ENCODE measurements at regions not wholly inside any gene's neighbourhood (a gene's known extent, or its start where the extent isn't known, plus 50 kb on each side); places are given as distances from the start of the nearest gene placed in this dataset.
A peak's percentile ranks its signal among the peaks of the same experiment; 100 is the strongest.

- H3K4me3 Mint-ChIP-seq, result no peak overlapping the region
- CTCF ChIA-PET, result no interaction called here
- H3K27me3 Mint-ChIP-seq (ENCODE audit: low read depth), result no peaks in the 10 kb centered on the region
- ATAC-seq, result no peak
- H3K36me3 Mint-ChIP-seq (ENCODE audit: low read depth), result no peaks in the 10 kb centered on the region
- POLR2A ChIA-PET, result no interaction called here
- no peak for DNase-seq
- H3K4me1 Mint-ChIP-seq (ENCODE audit: low read depth), result no peaks in the 10 kb centered on the region
- no peak overlapping the region for H3K27ac Mint-ChIP-seq
- H3K9me3 Mint-ChIP-seq (ENCODE audit: insufficient read depth), result no peaks in the 10 kb centered on the region
Measured at GRCh38 chr10:128362514-128362913, 236.3 kb upstream of the MKI67 start.

DNA sequence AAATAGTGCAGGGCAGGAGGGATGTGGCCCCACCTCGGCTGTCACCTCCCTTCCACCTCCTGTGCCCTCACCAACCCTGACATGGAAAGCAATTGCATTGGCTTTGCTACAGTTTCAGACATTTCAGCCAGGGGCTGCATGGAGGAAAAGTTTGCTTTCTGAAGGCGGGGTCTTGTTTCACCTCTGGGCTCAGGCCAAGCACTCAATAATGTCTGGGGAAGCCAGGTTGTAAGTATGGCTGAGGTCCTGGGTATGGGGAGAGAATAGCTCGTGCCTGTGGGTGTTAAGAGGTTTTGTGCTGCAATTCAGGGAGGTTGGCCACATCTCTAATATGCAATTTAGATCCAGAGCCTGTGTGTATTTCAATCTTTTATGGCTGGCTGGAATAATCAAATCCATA, 238.4 kb upstream of the MKI67 start:
- ChIA-PET CTCF (no interaction called here), POLR2A (no interaction called here)
- no peaks in the 10 kb centered on the region for H3K27me3 Mint-ChIP-seq (ENCODE audit: low read depth)
- no peaks in the 10 kb centered on the region for H3K4me1 Mint-ChIP-seq (ENCODE audit: low read depth)
- no peaks in the 10 kb centered on the region for H3K36me3 Mint-ChIP-seq (ENCODE audit: low read depth)
- no peak overlapping the region for H3K27ac Mint-ChIP-seq
- no peak for ATAC-seq
- no peak for DNase-seq
- H3K9me3 Mint-ChIP-seq (ENCODE audit: insufficient read depth), result no peaks in the 10 kb centered on the region
- H3K4me3 Mint-ChIP-seq, result no peak overlapping the region

DNA sequence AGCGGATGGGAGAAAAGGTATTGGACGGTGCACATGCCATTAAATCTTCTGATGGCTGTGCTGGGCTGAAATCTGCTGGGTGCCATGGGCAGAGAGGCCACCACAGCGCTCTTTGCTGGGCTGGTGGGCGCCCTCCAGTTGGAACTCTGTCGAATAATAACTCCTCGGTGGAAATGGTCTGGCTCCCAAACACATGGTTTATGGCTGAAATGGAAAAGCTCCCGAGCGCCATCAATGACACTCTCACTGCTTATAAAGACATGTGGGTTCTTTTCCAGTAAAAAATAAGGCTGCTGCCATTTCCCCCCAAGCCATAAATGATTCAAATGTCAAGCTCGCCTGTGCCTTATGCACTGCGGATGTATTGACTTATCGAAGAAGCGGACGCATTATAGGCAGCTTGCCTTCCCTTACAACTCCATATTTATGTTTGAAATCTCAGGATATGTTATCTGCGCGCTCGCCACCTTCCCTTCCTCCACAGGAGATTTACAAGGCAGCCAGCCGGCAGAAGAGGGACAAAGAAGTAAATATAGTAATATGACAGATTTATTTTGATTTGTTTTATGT, 239.0 kb upstream of the MKI67 start:
- H3K27me3 Mint-ChIP-seq (ENCODE audit: low read depth), result no peaks in the 10 kb centered on the region
- H3K4me3 Mint-ChIP-seq, result no peak overlapping the region
- no peak for ATAC-seq
- H3K4me1 Mint-ChIP-seq (ENCODE audit: low read depth), result no peaks in the 10 kb centered on the region
- no peaks in the 10 kb centered on the region for H3K9me3 Mint-ChIP-seq (ENCODE audit: insufficient read depth)
- CTCF ChIA-PET, result no interaction called here
- H3K27ac Mint-ChIP-seq, result no peak overlapping the region
- no peaks in the 10 kb centered on the region for H3K36me3 Mint-ChIP-seq (ENCODE audit: low read depth)
- DNase-seq, result no peak
- POLR2A ChIA-PET, result no interaction called here

DNA sequence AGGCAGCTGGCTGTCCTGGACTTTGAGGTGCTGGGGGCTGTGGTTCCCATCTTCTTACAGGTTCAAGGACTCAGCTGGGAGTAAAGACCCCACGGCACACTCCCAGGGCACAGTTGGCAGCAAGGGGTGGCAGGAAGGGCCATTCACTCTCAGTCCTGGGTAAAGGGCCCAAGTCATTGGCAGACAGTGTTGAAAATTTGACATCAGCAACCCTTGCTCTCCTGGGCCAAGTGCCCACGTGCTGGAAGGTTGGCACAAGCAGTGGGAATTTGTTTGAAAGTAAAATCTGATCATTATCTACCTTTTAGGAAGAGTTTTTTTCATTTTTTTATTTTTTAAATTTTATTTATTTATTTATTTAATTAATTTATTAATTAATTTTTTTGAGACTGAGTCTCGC, 241.6 kb upstream of the MKI67 start:
- H3K4me1 Mint-ChIP-seq (ENCODE audit: low read depth), result peaks cover 7% of the 10 kb centered on the region
- ATAC-seq (no peak), DNase-seq (no peak)
- no peaks in the 10 kb centered on the region for H3K27me3 Mint-ChIP-seq (ENCODE audit: low read depth)
- ChIA-PET CTCF (no interaction called here), POLR2A (no interaction called here)
- no peak overlapping the region for H3K4me3 Mint-ChIP-seq
- no peaks in the 10 kb centered on the region for H3K36me3 Mint-ChIP-seq (ENCODE audit: low read depth)
- no peak overlapping the region for H3K27ac Mint-ChIP-seq
- no peaks in the 10 kb centered on the region for H3K9me3 Mint-ChIP-seq (ENCODE audit: insufficient read depth)

- H3K4me1 Mint-ChIP-seq (ENCODE audit: low read depth), result peaks cover 18% of the 10 kb centered on the region
- H3K9me3 Mint-ChIP-seq (ENCODE audit: insufficient read depth), result no peaks in the 10 kb centered on the region
- DNase-seq (no peak), ATAC-seq (no peak)
- CTCF ChIA-PET, result no interaction called here
- H3K27me3 Mint-ChIP-seq (ENCODE audit: low read depth), result no peaks in the 10 kb centered on the region
- POLR2A ChIA-PET, result no interaction called here
- no peak overlapping the region for H3K4me3 Mint-ChIP-seq
- H3K36me3 Mint-ChIP-seq (ENCODE audit: low read depth), result no peaks in the 10 kb centered on the region
- no peak overlapping the region for H3K27ac Mint-ChIP-seq
Measured at GRCh38 chr10:128369101-128369650, 243.0 kb upstream of the MKI67 start.

DNA sequence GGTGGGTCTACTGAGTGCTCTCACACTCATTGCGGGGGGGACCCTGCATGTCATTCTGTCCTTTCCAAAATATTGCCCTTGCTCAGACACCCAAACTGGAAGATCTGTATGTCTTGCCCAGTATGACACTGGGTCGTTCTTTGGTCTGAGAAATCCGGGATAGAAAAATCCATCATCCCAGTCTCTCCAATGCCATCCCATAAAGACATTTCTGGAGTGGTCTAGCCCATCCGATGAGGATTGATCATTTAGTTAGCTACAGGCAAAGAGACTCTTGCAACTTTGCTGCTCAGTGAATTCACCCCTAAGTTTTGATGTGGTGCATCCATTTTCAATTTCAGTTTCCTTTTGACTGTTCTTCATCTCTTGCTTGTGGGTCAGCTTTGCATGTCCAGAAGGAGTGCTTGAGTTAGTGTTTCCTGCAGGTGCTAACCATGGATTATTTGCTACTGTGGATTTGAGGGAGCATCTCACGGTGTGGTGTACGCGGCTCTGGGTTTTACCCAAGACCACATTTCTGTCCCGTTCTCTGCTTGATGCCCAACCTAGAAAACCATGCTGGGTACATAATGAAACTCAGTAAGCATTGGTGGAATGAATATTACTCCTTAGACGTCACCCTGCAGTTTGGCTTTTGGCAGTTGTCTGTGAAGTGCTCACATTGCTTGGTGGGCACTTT, 247.0 kb upstream of the MKI67 start:
- Mint-ChIP-seq H3K27me3 (ENCODE audit: low read depth) (no peaks in the 10 kb centered on the region), H3K9me3 (ENCODE audit: insufficient read depth) (no peaks in the 10 kb centered on the region), H3K27ac (no peak overlapping the region), H3K4me3 (no peak overlapping the region), H3K36me3 (ENCODE audit: low read depth) (no peaks in the 10 kb centered on the region), H3K4me1 (ENCODE audit: low read depth) (peaks cover 18% of the 10 kb centered on the region)
- ChIA-PET CTCF (no interaction called here), POLR2A (no interaction called here)
- ATAC-seq (peak; percentile 58), DNase-seq (no peak)

- H3K27ac Mint-ChIP-seq, result no peak overlapping the region
- no peaks in the 10 kb centered on the region for H3K36me3 Mint-ChIP-seq (ENCODE audit: low read depth)
- H3K4me1 Mint-ChIP-seq (ENCODE audit: low read depth), result peaks cover 18% of the 10 kb centered on the region
- no peaks in the 10 kb centered on the region for H3K9me3 Mint-ChIP-seq (ENCODE audit: insufficient read depth)
- ChIA-PET POLR2A (no interaction called here), CTCF (no interaction called here)
- ATAC-seq (no peak), DNase-seq (no peak)
- no peak overlapping the region for H3K4me3 Mint-ChIP-seq
- no peaks in the 10 kb centered on the region for H3K27me3 Mint-ChIP-seq (ENCODE audit: low read depth)
Measured at GRCh38 chr10:128373831-128374230, 247.6 kb upstream of the MKI67 start.

DNA sequence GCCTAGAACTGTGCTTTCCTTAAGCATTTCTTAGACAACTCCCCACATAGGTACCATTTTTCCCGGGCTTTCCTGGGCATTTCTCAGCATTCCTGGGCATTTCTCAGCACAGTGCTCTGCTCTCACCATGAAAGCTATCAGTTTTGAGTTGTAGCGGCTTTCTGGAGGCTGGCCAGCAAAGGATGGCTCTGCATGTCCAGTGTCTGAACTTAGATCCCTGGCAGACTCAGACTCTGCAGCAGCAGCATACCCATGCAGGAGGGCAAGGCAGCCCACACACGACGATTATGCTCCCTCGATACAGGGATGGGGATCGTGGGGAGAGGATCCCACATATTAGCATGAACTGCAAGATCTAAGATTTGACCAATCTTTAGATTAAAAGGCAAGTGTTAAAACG, 248.9 kb upstream of the MKI67 start:
- Mint-ChIP-seq H3K27ac (no peak overlapping the region), H3K4me1 (ENCODE audit: low read depth) (peaks cover 18% of the 10 kb centered on the region), H3K36me3 (ENCODE audit: low read depth) (no peaks in the 10 kb centered on the region), H3K4me3 (no peak overlapping the region), H3K9me3 (ENCODE audit: insufficient read depth) (no peaks in the 10 kb centered on the region), H3K27me3 (ENCODE audit: low read depth) (peaks cover 4% of the 10 kb centered on the region)
- ATAC-seq, result no peak
- ChIA-PET POLR2A (no interaction called here), CTCF (no interaction called here)
- DNase-seq, result no peak

GRCh38 chr10:128377364-128377987, 251.3 kb upstream of the MKI67 start:
- peaks cover 4% of the 10 kb centered on the region for H3K27me3 Mint-ChIP-seq (ENCODE audit: low read depth)
- H3K36me3 Mint-ChIP-seq (ENCODE audit: low read depth), result no peaks in the 10 kb centered on the region
- ATAC-seq, result no peak
- POLR2A ChIA-PET, result no interaction called here
- peaks cover 15% of the 10 kb centered on the region for H3K4me1 Mint-ChIP-seq (ENCODE audit: low read depth)
- no peak overlapping the region for H3K27ac Mint-ChIP-seq
- DNase-seq, result no peak
- H3K4me3 Mint-ChIP-seq, result no peak overlapping the region
- CTCF ChIA-PET, result no interaction called here
- no peaks in the 10 kb centered on the region for H3K9me3 Mint-ChIP-seq (ENCODE audit: insufficient read depth)

- Mint-ChIP-seq H3K27ac (no peak overlapping the region), H3K36me3 (ENCODE audit: low read depth) (no peaks in the 10 kb centered on the region), H3K9me3 (ENCODE audit: insufficient read depth) (no peaks in the 10 kb centered on the region), H3K27me3 (ENCODE audit: low read depth) (peaks cover 4% of the 10 kb centered on the region), H3K4me1 (ENCODE audit: low read depth) (peaks cover 10% of the 10 kb centered on the region), H3K4me3 (no peak overlapping the region)
- CTCF ChIA-PET, result no interaction called here
- DNase-seq (no peak), ATAC-seq (no peak)
- POLR2A ChIA-PET, result no interaction called here
Measured at GRCh38 chr10:128377988-128378387, 251.8 kb upstream of the MKI67 start.

DNA sequence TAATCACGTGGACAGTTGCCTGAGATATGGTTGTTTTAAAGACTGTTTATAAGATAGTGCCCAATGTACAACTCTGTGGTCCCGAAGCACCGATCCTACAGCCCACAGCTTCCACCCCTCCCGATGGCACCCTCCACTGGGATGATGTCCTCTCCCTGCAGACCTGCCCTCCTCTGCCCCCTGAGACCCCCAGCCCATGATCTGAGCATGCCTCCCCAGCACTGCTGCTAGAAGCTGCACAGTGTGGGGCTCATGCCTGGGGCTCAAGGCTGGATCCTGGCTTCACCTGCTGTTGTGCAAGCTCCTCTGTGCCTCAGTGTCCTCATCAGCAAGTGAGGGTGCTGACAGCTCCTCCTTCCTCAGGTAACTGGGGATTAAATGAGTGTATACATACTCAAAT, 254.7 kb upstream of the MKI67 start:
- no peaks in the 10 kb centered on the region for H3K4me1 Mint-ChIP-seq (ENCODE audit: low read depth)

GRCh38 chr10:128382225-128382624, 256.0 kb upstream of the MKI67 start:
- Mint-ChIP-seq H3K4me1 (ENCODE audit: low read depth) (no peaks in the 10 kb centered on the region), H3K9me3 (ENCODE audit: insufficient read depth) (no peaks in the 10 kb centered on the region), H3K4me3 (no peak overlapping the region), H3K27me3 (ENCODE audit: low read depth) (peaks cover 4% of the 10 kb centered on the region), H3K27ac (no peak overlapping the region), H3K36me3 (ENCODE audit: low read depth) (no peaks in the 10 kb centered on the region)
- ATAC-seq (no peak), DNase-seq (no peak)
- CTCF ChIA-PET, result no interaction called here
- POLR2A ChIA-PET, result no interaction called here

More for the DNA sequence above, 254.7 kb upstream of the MKI67 start:
- H3K27ac Mint-ChIP-seq, result no peak overlapping the region
- ChIA-PET CTCF (no interaction called here), POLR2A (no interaction called here)
- ATAC-seq, result no peak
- H3K27me3 Mint-ChIP-seq (ENCODE audit: low read depth), result peaks cover 4% of the 10 kb centered on the region
- no peak for DNase-seq
- H3K4me3 Mint-ChIP-seq, result no peak overlapping the region
- no peaks in the 10 kb centered on the region for H3K36me3 Mint-ChIP-seq (ENCODE audit: low read depth)
- H3K9me3 Mint-ChIP-seq (ENCODE audit: insufficient read depth), result no peaks in the 10 kb centered on the region
